Endothelial cell of umbilical vein (primary cell): ENCODE measurements at regions not wholly inside any gene's neighbourhood (a gene's known extent, or its start where the extent isn't known, plus 50 kb on each side); places are given as distances from the start of the nearest gene placed in this dataset.

Source experiments
- CTCF ChIP-seq, 2 donors: IDR thresholded peaks; 1 replicate in 1 of 2; 2 replicates in 1 of 2; pipeline ENCODE4 v1.5.1; 2011; ENCODE audit warnings: low read length in 2 of 2, mild to moderate bottlenecking in 2 of 2, moderate library complexity in 2 of 2, control low read depth in 1 of 2, inconsistent platforms in 1 of 2, low read depth in 1 of 2; ENCODE audit not compliant: insufficient read depth in 1 of 2; ENCODE audit errors: extremely low read depth in 1 of 2
- POLR2A ChIP-seq: IDR thresholded peaks from 2 replicates; pipeline ENCODE4 v1.6.1; 2012; ENCODE audit warnings: low read depth, mild to moderate bottlenecking, control low read depth, low read length

GRCh38 chr6:119842191-119842590 lies 492.6 kb upstream of the MAN1A1 start:
- no peak for TF ChIP-seq CTCF (IDR thresholded peaks at IDR 0.05; ENCODE audit: extremely low read depth in 1 of 2, insufficient read depth in 1 of 2, low read depth in 1 of 2, low read length in 2 of 2)
- TF ChIP-seq POLR2A, result no peak
